GM12878 (cell line): ENCODE measurements at regions not wholly inside any gene's neighbourhood (a gene's known extent, or its start where the extent isn't known, plus 50 kb on each side); places are given as distances from the start of the nearest gene placed in this dataset.
"Not testable (repeated sequence)": the region's sequence is repeated elsewhere in the genome, so short reads cannot be mapped to it uniquely, and the experiment has no call there.

Experiments
- ATAC-seq: fragments of 200-7000 bp; cut with Tn5 transposase; 3 replicates; pipeline ENCODE4 v1.9.1; 2020; ENCODE audit warnings: mild to moderate bottlenecking, moderate library complexity
- BruUV-seq: library from RNA; stranded (reverse); fragments of 400-500 nt; replicated peaks from 2 replicates; lab custom pipeline; 2021; lab: Mats Ljungman, UMichigan
- CTCF ChIA-PET: fragments of 300-600 bp; sonication (Branson Sonifier 250); formaldehyde crosslinking; extraction: SDS; loops from one replicate; lab custom pipeline; 2021; ENCODE audit warnings: inconsistent platforms; lab: Yijun Ruan, JAX
- POLR2A ChIA-PET: fragments of 350-600 bp; formaldehyde crosslinking; extraction: SDS; loops from one replicate; lab custom pipeline; 2021; ENCODE audit warnings: inconsistent platforms; lab: Charles Lee
- RAD21 ChIA-PET: fragments of 300-600 bp; sonication (Branson Sonifier 250); formaldehyde crosslinking; loops from one replicate; lab custom pipeline; 2023; ENCODE audit warnings: antibody characterized with exemption; ENCODE audit not compliant: unreplicated experiment; lab: Charles Lee
- SMC1A ChIA-PET: fragments of 300-600 bp; sonication (Branson Sonifier 250); formaldehyde crosslinking; loops from one replicate; lab custom pipeline; 2023; ENCODE audit not compliant: unreplicated experiment, uncharacterized antibody; lab: Charles Lee
- DNase-seq: peaks from one replicate; pipeline ENCODE4 v3.0.0-alpha.2; 2011; ENCODE audit warnings: low read depth, low spot score
- FAIRE-seq: peaks from 3 replicates; lab custom pipeline; 2011; peaks lifted over from hg19 to GRCh38; lab: Jason Lieb, UNC
- H2AFZ ChIP-seq: 2 replicates; pipeline ENCODE4 v1.6.0; 2011; ENCODE audit warnings: low read depth, low read length, control low read depth; ENCODE audit not compliant: control insufficient read depth
- H3K27ac ChIP-seq: 2 replicates; pipeline ENCODE4 v1.5.1; 2011; ENCODE audit warnings: control low read depth; ENCODE audit not compliant: control insufficient read depth, insufficient read depth
- H3K27me3 ChIP-seq, 2 experiments: replicated peaks in 1 of 2; 2 replicates each; pipeline versions ENCODE4 v1.6.0 to v1.6.1; 2011; ENCODE audit warnings: low read length in 1 of 2; ENCODE audit not compliant: control insufficient read depth in 2 of 2, insufficient read depth in 2 of 2
- H3K36me3 ChIP-seq, 2 experiments: 2 replicates each; pipeline ENCODE4 v1.5.1; 2011; ENCODE audit warnings: low read length in 1 of 2; ENCODE audit not compliant: control insufficient read depth in 2 of 2, insufficient read depth in 2 of 2
- H3K4me1 ChIP-seq: 2 replicates; pipeline ENCODE4 v1.6.1; 2011; ENCODE audit warnings: mild to moderate bottlenecking, low read length, moderate library complexity, mixed read lengths; ENCODE audit not compliant: control insufficient read depth, insufficient read depth
- H3K4me2 ChIP-seq: 2 replicates; pipeline ENCODE4 v1.6.0; 2011; ENCODE audit warnings: control low read depth; ENCODE audit not compliant: control insufficient read depth, insufficient read depth
- H3K4me3 ChIP-seq: fragments of 200-600 bp; sonication (generic); 2 replicates; pipeline ENCODE4 v1.5.1; 2016
- H3K79me2 ChIP-seq: 2 replicates; pipeline ENCODE4 v1.6.0; 2011; ENCODE audit warnings: low read length; ENCODE audit not compliant: control insufficient read depth, insufficient read depth
- H3K9ac ChIP-seq: 2 replicates; pipeline ENCODE4 v1.8.0; 2011; ENCODE audit warnings: low read length, control low read depth, mixed read lengths; ENCODE audit not compliant: control insufficient read depth, insufficient read depth
- H3K9me3 ChIP-seq: replicated peaks from 3 replicates; pipeline ENCODE4 v1.5.1; 2011; ENCODE audit warnings: mild to moderate bottlenecking, low read length; ENCODE audit not compliant: control insufficient read depth, insufficient read depth
- H4K20me1 ChIP-seq: 2 replicates; pipeline ENCODE4 v1.6.0; 2011; ENCODE audit not compliant: control insufficient read depth, insufficient read depth
- BRCA1 ChIP-seq: IDR thresholded peaks from 2 replicates; pipeline ENCODE4 v1.6.1; 2011; ENCODE audit warnings: low read depth, low read length, improper control_type of control experiment
- WGBS: methylation state at CpG from one replicate; pipeline ENCODE4 v1.1.6; 2016; ENCODE audit warnings: low lambda C conversion rate; ENCODE audit not compliant: insufficient replicate concordance, insufficient coverage; ENCODE audit errors: missing lambda C conversion rate; 5-methylcytosine and 5-hydroxymethylcytosine counted together
- in situ Hi-C: fragments of 300-500 bp; cut with MboI; formaldehyde crosslinking; loops from 9 replicates; pipeline ENCODE4 v1.14.3; 2018; ENCODE audit warnings: mixed read lengths
- intact Hi-C: fragments of 100-400 bp; cut with micrococcal nuclease; formaldehyde crosslinking; loops from one replicate; pipeline ENCODE4 v1.14.2; 2022; ENCODE audit not compliant: unreplicated experiment

DNA sequence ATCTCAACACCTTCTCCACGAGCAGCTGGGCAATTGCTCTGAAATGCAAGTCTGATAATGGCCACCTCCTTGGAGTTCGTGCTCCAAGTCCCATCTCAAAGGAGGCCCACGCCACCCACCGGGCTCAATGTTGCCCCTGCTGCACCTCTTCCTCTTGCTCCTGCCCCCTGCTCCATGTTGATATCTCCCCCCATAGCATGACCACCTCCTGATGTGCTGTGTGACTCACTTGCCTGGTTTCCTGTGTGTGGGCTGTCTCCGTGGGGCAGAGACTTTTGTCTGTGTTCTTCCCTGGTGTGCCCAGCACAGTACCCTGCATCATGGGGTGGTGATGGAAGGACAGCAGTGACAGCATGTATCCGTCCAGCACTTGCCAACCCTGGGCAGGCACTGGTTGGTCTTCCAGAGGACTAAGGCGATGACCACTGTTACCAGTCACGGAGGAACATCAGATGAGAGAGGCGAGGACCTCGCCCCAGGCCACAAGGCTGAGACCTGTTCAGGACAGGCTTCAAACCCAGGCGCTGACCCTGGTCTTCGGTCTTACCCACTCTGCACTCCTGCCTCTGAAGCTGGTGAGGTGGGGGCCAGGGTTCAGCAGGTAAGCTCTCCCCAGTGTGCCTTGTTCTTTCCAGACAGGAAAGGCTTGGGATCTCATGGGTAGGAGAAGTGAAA is 104.6 kb upstream of the LRPAP1 start:
- H3K27ac ChIP-seq: no peak overlapping the region
- RAD21 ChIA-PET: no interaction called here
- no peak overlapping the region for H3K9ac ChIP-seq
- no peak overlapping the region for H3K4me2 ChIP-seq
- no TSS peak for BruUV-seq
- no peaks in the 10 kb centered on the region; a peak in 1 of 4 replicates for H3K27me3 ChIP-seq
- no peaks in the 10 kb centered on the region for H3K36me3 ChIP-seq
- TF ChIP-seq BRCA1: no peak
- TF ChIP-seq, all 136 proteins: peak for 0
- FAIRE-seq (no peak), ATAC-seq (no peak), DNase-seq (no peak)
- ChIA-PET POLR2A (no interaction called here), SMC1A (no interaction called here), CTCF (no interaction called here)
- H2AFZ ChIP-seq: no peak overlapping the region
- in situ Hi-C loops: no loop called here
- no peaks in the 10 kb centered on the region for H3K9me3 ChIP-seq
- no peaks in the 10 kb centered on the region for H3K79me2 ChIP-seq
- 26% methylated on average over 12 of the region's 12 CpGs for WGBS
- intact Hi-C loops: no loop called here
- H4K20me1 ChIP-seq: no peaks in the 10 kb centered on the region
- H3K4me1 ChIP-seq: no peaks in the 10 kb centered on the region
- H3K4me3 ChIP-seq: no peak overlapping the region

DNA sequence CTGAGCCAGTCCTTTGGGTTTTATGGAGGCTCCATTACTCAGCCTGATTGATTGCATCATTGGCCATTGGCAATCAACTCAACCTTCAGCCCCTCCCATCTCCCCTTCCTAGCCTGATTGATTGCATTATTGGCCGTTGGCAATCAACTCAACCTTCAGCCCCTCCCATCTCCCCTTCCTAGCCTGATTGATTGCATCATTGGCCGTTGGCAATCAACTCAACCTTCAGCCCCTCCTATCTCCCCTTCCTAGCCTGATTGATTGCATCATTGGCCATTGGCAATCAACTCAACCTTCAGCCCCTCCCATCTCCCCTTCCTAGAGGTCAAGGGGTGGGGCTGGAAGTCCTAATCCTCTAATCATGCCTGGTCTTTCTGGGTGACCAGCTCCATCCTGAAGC is 103.8 kb upstream of the LRPAP1 start:
- intact Hi-C loops, BruUV-seq, H3K36me3 ChIP-seq, in situ Hi-C loops, H3K9me3 ChIP-seq, H3K4me2 ChIP-seq, H3K9ac ChIP-seq, ATAC-seq, H3K27ac ChIP-seq, POLR2A ChIA-PET, H3K79me2 ChIP-seq, H2AFZ ChIP-seq, H3K4me1 ChIP-seq, DNase-seq, H3K4me3 ChIP-seq, SMC1A ChIA-PET, H3K27me3 ChIP-seq, FAIRE-seq, H4K20me1 ChIP-seq, CTCF ChIA-PET, RAD21 ChIA-PET: not testable (repeated sequence)
- 0% methylated on average over 2 of the region's 2 CpGs for WGBS
